NCI-H2081 treated with DMSO at 0.1 percent for 48 hours (cell line): ENCODE measurements at regions not wholly inside any gene's neighbourhood (a gene's known extent, or its start where the extent isn't known, plus 50 kb on each side); places are given as distances from the start of the nearest gene placed in this dataset.

Experiments
- DNase-seq: peaks from one replicate; lab custom pipeline; 2025; lab: John Stamatoyannopoulos, UW

DNA sequence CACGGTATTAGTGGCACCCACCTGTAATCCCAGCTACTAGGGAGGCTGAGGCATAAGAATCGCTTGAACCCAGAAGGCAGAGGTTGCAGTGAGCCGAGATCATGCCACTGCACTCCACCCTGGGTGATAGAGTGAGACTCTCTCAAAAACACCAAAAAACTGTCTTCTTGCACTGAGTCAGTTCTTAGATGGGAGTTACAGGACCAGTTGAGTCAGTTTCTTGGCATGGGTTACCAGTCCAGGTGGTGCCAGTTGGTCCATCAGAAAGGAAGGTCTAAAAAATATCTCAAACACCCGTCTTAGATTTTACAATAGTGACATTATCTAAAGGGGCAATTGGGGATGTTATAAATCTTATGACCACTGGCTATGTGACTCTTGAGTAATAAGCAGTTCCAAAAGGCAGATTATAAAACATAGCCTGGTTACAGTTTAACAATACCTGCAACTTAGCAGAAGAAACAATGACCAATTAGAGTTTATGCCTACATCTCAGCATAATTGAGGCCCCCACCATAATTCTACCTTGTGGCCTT lies 206.9 kb upstream of the FGGY start:
- no peak for DNase-seq

DNA sequence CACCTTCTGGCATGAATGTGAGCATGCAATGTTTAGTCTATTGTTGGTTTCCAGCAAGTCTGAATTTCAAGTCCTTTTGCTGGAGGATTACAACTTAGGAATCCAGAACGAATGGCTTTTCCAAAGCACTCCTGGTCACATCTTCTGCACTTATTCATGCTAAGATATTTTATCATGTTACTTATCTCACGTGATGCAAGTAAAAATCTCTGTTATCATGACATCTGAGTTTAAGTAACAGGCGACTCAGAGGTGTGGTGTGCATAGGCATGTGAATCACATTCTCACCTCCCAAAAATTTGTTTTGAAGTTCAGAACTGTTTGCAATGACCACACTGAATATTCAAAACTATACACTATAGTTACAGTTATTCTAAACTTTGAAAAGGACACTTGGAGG lies 204.8 kb upstream of the FGGY start:
- no peak for DNase-seq

DNA sequence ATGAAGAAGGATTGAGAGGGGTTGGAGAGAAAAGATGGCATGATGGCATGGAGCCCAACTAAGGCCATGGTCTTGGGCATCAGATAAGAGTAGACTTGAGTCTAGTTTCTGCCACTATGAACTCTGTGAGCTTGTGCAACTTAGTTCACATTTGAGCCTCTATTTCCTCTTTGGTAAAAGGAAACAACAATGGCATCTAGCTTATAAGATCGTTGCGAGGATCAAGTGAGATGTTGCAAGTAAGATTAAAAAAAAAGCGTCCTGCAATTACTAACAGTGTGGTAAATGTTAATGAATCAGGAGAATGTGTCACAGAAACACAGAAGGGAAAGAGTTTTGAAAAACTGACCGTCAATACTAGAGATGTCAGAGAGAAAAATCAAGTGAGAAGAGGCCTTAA lies 202.9 kb upstream of the FGGY start:
- DNase-seq, result no peak

DNA sequence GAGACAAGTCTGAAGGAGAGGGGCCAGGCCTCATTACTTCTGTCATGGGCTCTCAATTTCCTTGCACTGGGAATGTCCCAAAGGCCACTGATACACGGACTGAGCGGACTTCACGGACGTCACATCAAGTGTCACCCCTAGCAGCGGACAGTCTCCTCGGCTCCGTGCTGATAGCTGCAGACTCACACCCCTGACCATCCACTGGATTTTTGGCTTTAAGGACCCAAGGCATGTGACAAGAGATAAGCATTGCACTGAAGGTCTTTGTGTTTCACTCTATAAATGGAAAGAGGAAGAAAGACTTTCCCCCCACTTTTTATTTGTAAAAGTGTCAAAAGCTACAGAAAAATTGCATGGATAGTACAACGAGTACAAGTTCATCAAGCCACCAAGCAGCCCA lies 200.4 kb upstream of the FGGY start:
- no peak for DNase-seq

DNA sequence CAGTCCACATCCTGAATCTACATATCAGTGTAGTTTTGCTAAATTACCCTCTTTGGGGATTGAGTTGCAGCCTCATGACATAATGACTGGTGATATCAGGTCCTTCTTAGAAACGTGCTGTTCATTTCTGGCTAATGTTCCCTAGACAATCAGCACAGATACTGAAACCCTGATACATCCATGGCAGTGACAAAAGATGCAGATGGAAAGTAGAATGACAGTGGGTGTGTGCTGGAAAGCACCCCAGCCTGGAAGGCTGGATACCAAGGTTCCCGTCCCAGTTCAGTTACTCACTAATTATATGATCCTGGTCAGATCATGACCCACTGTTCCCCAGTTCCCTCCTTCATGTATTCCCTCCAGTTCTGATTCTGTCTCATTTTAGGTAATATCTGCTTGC lies 198.2 kb upstream of the FGGY start:
- DNase-seq, result no peak

DNA sequence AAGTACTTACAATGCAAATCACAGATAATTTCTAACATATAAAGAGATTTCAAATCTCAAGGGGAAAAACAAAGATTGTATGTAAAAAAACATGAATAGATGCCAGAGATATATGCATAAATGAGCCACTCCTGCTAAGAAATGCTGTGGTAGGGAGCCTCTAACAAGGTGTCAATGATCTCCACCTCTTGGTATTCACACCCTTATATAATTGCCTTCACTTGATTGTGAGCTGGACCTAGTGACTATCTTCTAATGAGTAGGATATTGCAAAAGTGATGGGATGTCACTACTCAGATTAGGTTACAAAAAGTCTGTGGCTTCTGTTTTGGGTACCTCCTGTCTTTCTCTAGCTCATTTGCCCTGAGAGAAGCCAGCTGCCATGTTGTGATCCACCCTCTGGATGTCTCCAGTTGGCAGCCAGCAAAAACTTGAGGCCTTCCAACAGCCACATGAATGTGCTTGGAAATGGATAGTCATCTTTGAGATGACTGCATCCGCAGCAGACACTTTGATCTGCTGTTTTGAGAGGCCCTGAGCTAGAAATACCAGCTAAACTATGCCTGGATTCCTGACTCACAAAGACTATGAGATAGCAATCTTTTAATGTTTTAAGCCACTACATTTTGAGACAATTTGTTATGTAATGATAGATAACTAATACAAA lies 196.1 kb upstream of the FGGY start:
- DNase-seq, result no peak

DNA sequence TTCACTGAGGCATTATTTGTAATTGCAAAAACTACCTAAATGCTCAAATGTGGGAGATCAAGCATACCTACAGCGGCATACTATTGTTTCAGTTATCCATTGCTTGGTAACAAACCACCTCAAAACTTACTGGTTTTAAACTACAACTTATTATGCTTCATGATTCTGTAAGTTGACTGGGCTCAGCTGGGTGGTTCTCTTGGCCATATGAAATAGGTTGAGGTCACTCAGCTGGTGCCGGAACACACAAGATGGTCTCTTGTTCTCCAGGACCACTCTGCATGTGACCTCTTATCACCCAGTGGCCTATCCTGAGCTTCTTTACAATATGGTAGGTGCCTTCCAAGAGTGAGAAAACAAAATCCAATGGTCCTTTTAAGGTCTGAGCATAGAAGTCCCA lies 195.4 kb upstream of the FGGY start:
- DNase-seq, result no peak

DNA sequence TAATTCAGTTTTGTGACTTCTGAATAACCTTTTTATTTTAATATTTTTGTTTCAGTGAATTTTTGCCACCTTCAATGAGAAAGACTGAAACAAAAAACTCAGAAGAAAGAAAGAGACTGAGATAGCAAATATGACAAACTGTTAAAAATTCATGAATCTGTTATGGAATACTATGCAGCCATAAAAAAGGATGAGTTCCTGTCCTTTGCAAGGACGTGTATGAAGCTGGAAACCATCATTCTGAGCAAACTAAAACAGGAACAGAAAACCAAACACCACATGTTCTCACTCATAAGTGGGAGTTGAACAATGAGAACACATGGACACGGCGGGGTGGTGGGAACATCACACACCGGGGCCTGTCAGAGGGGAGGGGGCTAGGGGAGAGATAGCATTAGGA lies 193.4 kb upstream of the FGGY start:
- no peak for DNase-seq

DNA sequence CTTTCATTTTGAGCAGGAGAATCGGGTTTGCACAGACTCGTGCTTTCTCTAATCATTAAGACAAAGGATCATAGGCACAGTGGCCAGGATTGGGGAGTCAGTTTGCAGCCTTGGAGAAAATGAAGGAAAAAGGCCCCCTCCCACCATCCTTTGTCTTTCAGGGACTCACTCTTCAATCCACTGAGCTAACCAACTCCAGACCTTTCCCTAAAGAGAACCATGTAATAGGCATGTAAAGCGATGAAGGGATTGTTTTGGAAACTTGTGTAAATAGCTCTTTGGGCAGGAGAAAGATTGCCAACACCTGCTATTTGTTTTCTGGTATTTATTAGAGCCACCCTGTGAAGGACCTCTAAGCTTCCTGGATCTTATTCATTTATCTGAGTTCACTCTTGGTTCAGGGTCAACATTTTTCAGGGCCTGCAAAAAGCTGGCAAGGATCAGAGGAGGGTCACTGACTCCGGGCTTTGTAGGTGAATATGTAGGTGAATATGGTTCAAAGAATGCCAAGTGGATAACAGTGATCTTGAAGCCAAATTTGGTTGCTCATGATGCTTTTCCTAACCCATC lies 192.6 kb upstream of the FGGY start:
- no peak for DNase-seq

DNA sequence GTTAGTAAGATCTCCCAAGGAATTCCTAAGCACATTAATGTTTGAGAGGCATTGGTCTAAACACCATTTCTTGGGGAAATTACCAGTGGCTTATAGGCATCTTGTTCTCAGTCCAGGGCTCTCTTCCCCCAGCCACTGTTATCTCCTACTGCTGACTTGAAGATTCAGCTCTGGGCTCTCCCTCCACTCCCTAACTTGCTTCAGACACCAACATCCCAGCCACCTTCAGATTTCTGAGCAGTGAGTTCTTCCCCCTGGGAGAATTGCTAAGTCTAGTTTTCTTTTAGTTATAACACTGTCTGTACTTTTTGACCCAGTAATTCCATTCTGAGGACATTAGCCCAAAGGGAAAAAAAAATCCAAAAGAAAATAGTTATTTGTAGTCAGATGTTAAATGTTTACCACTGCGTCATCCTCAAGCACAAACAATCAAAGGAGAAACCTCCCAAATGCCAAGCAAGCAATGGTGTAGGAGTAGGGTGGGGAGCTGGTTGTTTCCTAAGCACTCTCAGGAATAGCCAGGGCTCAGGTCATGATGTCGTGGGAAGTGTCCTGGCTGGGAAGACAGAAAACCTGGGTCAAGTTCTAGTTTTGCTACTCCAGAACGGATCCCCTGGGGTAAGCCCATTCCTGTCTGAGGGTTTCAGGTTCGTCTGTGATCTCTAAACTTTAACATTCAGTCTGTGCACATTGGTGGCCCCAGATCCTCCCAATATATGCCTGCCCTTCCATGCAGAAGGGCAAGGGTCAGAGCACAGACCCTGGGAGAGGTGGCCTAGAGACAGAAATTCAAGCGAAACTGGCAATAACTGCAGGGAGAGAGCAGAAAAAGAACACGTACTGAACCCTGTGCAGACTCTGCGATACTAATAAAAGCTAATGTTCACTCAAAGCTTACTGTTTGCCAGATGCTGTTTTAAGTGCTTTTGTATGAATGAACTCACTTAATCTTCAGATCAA lies 191.1 kb upstream of the FGGY start:
- no peak for DNase-seq

DNA sequence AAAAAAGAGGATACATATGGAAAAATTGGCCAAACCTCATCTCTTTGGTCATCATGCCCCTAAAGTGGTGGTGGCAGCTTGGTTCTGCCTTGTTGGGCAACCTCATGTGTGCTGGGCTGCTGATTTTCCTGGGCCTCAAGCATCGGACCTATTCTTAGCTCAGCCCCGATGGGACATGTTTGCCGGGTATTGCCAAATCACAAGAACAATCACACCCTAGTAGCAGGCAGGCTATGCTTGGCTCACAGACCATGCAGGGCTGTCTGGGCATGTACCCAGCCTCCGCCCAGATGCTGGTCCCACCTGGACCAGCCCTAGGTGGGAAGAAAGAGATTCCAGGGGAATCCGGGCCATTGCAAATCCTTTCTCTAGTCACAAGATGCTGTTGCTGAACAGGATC lies 189.4 kb upstream of the FGGY start:
- DNase-seq, result no peak

DNA sequence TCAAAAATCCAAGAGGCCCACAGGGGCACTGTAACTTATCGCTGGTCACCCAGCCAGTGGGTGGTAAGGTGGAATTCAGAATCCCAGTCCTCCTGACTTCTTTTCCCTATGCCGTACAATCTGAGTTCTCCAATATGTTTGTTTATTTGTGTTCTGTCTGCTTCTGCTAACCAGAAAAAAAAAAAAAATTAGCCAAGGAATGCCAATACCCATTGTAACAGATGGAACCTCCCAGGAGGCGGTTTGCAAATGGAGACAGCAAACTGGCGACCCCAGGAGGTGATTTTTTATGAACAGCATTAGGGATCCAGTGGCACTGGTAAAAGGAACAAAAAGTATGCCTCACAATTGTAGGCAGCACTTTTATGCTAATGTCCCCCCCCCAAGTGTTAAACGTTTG lies 189.0 kb upstream of the FGGY start:
- no peak for DNase-seq

DNA sequence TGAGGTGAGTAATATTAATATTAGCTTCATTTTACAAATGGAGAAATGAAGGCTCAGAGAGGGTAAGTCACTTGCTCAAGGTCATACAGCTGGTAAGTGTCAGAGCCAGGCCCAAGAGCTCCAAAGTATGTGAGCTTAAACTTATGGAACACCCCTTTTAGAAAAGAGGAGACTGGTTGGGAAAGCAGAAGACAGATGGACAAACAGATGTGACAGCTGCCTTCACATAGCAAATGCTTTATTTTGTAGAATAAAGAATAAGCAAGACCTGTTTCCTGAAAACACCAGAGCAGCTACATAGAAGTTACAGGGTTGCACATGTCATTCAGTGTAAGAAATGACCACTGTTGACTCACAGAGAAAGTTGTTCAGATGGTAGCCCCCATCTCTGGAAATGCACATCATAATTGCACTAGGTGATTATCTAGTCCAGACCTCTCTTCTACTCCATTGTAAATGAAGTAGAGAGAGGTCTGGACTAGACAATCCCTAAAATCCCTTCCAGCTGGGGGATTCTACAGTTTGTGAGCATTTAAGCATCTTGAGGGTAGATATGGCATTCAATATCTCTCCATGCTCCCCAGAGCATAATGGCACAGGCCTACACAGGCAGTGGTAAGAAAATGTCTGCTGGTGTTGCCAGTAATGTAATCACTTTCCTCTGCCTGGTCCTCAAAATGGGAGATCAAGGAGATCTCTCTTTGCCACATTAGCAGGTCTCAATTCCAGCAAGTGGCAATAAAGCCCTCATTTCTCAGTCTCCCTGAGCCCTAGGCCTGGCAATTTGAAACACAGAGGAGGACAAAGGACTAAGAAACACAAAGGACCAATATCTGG lies 188.2 kb upstream of the FGGY start:
- DNase-seq, result no peak

DNA sequence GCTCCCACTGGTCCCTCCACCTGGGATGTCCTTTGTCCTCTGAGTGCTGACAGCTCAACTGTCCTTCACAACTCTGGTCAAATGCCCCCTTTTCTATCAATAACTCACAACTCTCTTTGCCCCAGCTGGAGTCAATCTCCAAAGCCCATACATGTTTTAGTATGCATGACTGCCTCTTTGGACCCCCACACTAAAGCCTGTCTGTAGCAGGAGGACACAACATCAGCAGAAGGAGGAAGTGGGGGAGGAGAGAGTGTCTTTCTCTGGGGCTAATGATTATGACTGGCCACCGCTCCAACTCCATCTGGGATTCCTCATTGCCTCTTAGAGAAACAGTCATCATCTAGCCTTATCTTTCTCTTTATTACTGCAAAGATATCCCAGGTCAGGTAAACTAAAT lies 186.6 kb upstream of the FGGY start:
- DNase-seq, result no peak

DNA sequence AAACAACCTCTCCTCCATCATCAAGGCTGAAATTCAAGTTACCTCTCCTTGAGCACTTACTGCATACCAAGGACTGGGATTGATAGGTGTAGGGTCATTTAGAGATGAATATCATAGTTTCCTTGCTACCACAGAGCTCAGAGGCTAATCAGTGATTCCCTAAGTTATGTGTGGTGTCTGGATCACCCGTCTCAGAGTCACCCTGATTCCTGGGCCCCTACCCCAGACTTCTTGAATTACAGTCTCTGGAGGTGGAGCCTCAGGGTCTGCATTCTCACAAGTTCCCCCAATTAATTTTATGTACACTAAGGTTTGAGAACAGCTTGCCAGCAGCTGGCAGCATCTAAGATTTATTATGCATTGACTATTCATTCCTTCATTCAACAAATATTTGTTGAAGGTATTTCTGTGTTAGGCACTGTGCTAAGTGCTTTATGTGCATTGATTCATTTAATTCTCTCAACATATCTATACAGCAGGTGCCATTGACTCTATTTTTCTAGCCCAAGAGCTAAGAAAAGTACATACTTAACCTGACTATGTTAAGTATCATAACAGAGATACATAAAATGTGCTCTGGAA lies 182.9 kb upstream of the FGGY start:
- no peak for DNase-seq

DNA sequence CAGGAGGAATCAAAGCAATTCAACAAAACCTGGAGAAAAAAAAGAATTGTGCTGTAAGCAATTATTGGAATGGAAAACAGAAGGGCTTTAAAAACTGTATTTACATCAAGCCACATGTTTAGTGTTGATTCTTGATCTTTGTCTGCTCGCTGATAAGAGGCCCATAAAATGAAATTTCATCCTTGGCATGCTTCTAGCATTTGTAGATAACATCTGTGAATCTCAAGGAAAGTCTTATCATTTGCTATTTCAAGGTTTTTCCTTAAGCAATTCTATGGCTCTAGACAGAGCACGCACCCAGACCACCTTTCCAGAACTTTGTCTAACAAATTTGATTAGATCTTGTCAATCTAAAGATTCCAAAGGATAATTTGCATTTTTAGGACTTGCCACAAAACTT lies 181.0 kb upstream of the FGGY start:
- DNase-seq, result no peak

DNA sequence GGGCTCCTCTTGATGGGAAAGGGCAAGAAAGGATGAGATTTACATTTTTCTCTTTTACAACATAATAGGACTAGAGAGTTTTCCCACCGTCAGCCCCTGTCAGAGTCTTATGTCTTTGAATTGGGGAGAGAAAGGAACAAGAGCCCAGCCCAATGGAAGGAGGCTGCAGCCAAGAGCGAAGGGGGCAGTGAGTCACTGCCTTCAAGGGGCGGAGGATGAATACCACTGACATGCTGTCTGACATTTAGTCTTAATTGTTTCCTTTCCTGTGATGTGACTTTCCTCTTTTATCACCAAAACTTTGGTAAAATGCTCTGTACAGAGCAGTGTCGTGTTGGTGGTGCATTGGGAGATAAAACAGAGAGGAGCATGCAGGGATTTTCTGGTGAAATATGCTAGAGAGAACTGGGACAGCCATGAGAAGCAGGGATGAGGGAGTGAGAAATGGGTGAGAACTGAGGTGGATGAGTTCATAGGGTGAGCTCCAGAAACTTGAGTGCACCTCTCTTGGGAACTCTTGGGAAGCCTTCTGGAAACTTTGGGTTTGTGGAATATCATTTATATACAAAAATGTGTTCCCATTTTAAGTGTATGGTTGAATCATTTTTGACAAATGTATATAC lies 179.9 kb upstream of the FGGY start:
- DNase-seq, result no peak

DNA sequence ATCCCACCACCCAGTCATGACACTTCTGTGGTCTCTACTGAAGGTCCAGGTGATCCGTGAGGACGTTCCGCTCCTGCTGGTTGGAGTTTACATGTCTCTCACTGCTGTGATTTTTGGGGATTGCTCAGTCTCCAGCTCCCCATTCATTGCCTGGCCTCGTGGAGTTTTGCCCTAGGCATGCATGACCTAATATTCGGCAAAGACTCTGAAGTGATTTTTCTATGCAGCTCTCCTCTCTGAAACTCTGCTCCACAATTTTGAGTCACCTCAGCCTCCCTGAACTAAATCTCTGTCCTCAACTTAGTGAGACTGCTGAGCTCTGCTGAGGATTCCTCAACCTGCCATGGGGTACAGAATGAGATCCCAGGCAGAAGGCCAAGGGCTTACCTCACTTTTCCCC lies 174.4 kb upstream of the FGGY start:
- no peak for DNase-seq

DNA sequence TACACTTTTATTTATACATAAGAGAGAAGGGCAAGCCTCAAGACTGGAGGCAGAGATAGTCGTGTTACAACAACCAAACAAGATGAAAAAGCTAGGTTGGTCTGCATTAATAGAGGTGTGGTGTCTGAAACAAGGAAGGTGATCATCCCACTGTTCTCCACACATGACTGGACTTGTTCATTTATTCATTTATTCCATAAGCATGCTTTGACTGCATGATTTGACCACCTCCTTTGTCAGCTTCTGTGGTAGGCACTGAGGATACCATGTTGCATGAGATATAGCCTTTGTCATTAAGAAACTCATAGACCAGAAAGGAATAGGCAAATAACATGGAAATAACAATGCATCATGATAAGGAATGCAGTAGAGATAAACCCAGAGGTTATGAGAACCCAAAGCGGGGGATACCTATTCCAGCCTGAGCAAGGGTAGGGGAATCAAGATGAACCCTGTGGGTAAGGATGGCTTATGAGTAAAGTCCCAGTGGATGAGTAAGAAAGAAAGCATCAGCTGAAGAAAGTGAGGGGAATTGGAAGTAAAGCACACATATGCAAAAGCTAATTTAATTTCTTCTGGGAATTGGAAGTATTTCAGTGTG lies 173.7 kb upstream of the FGGY start:
- no peak for DNase-seq

DNA sequence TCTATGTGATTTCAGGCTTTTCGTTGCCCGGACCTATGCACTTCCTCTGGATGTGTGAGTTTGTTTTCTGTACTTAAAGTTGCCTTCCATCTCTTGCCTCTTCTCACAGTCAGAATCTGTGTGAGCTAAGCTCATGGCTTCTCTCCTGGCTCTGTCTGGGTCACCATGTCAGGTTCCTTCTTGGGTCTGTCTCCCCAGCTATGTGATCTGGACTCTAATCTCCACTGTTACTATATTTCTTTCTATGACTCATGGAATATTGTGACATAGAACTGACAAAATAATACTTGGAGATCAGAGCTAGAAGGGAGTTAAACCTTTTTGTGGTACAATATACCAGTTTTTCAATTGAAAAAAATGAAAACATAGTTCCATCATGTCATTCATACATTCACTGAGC lies 172.7 kb upstream of the FGGY start:
- DNase-seq, result no peak

DNA sequence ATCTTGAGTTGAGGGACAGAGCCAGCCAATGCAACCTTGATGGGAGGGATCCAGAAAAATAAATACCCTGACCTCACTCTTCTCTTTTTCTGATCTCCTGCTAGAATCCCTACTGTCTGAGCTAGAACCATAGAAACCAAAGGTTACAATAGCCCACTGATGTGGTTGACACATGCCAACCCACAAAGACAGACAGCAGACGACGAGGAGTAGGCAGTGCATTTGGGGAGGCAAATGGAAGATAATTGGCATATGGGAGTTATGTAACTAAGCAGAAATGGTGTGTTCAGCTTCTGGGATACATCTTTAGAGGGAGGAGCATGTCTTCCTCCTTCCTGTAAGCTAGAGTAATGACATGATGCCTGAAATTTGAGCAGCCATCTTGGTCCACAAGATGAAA lies 171.7 kb upstream of the FGGY start:
- DNase-seq, result no peak
